ENCODE measurements at regions not wholly inside any gene's neighbourhood (a gene's known extent, or its start where the extent isn't known, plus 50 kb on each side); places are given as distances from the start of the nearest gene placed in this dataset.
"Not testable (repeated sequence)": the region's sequence is repeated elsewhere in the genome, so short reads cannot be mapped to it uniquely, and the experiment has no call there.

DNA sequence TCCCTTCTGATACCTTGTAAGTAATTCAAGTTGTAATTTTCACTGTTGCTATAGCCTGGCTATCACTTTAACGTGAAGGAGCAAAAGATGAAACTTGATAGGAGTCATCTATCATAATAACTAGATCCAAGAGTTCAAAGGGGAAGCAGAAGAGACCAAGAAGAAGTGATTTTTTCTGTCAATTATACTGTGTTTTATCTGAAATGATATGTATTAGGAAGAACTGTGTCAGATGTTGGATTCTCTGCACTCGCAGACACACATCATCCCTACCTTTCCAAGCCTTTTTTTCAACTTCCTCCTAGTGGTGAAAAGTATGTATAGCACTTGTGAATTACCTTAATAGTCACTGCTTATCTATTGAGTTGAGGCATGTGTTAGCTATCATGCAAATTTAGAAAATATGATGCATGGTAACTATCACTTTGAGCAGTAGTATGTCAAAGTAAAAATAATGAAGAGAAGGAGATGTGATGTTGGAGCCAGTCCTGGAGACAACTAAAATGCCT is 864.2 kb downstream of the PRIM2 start:
- not testable (repeated sequence) for H3K27me3 ChIP-seq (ENCODE audit: control insufficient read depth, insufficient read depth, low read length); DNase-seq; H3K36me3 ChIP-seq (replicated peaks; ENCODE audit: control insufficient read depth, insufficient read depth, low read length); H3K4me3 ChIP-seq (ENCODE audit: insufficient read depth, low read depth, low read length)

- DNase-seq; H3K27me3 ChIP-seq (ENCODE audit: control insufficient read depth, insufficient read depth, low read length); H3K4me3 ChIP-seq (ENCODE audit: insufficient read depth, low read depth, low read length); H3K36me3 ChIP-seq (replicated peaks; ENCODE audit: control insufficient read depth, insufficient read depth, low read length): not testable (repeated sequence)
Observed at GRCh38 chr6:58185300-58185699, 867.9 kb downstream of the PRIM2 start.

DNA sequence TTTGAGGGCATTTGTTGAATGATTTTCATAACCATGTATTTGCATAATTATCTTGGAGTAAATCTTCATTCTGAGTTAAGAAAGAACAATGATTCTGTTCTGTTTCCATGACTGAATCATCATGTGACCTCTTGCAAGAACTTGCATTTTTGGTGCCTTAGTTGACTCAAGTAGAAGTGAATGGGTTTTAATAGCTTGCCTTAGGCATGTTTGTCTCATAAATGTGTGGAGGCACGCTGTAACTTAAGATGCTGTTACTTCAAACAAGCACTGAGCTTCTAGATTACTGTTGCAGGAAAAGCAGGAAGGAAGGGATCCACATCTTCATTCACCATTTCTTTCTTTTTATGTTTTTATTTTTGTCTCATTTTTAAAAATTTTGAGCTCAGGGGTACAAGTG is 875.8 kb downstream of the PRIM2 start:
- not testable (repeated sequence) for DNase-seq; H3K36me3 ChIP-seq (replicated peaks; ENCODE audit: control insufficient read depth, insufficient read depth, low read length); H3K27me3 ChIP-seq (ENCODE audit: control insufficient read depth, insufficient read depth, low read length); H3K4me3 ChIP-seq (ENCODE audit: insufficient read depth, low read depth, low read length)

DNA sequence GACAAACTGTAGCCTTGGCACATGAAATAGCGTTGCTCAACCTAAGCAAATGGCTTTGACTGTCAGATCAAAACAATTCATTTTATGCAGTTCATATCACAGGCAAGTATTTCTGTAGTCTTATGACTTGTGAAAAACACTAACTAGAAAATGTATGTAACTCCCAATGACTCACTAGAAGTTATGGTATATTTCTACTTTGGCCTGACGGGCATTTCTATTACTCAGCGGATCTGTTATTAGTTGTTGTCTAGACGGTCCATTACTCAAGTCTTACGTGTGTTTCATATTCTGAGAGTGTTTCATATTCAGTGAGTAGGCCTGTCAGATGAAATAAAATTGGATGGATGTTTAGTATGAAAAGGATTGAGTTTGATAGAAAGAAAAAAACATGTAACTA is 880.9 kb downstream of the PRIM2 start:
- no peak overlapping the region for H3K4me3 ChIP-seq (ENCODE audit: insufficient read depth, low read depth, low read length)
- no peak for DNase-seq
- H3K27me3 ChIP-seq (ENCODE audit: control insufficient read depth, insufficient read depth, low read length) = no peaks in the 10 kb centered on the region

GRCh38 chr6:58237124-58237523 is 919.7 kb downstream of the PRIM2 start:
- H3K27me3 ChIP-seq (ENCODE audit: control insufficient read depth, insufficient read depth, low read length); DNase-seq; H3K4me3 ChIP-seq (ENCODE audit: insufficient read depth, low read depth, low read length); H3K36me3 ChIP-seq (replicated peaks; ENCODE audit: control insufficient read depth, insufficient read depth, low read length): not testable (repeated sequence)

More for the DNA sequence above, 880.9 kb downstream of the PRIM2 start:
- H3K36me3 ChIP-seq (replicated peaks; ENCODE audit: control insufficient read depth, insufficient read depth, low read length) = no peaks in the 10 kb centered on the region

DNA sequence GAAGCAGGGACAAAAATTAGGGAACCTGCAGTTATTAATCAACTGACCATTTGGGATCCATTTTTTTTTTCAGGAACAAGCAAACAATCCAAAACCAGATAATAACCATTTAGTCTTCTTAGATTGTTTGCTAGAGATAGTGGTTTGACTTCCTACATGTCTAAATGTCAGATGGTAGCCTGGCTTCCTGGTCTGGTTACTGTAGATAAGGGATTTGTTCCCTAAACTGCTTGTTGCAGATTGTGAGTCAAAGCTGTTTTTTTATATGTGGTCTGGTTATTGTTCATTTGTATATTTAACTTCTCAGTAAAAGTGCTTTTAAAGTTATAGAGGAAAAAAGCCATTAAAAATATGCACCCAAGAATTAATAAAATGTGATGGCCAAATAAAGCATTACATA is 921.0 kb downstream of the PRIM2 start:
- not testable (repeated sequence) for H3K36me3 ChIP-seq (replicated peaks; ENCODE audit: control insufficient read depth, insufficient read depth, low read length)

DNA sequence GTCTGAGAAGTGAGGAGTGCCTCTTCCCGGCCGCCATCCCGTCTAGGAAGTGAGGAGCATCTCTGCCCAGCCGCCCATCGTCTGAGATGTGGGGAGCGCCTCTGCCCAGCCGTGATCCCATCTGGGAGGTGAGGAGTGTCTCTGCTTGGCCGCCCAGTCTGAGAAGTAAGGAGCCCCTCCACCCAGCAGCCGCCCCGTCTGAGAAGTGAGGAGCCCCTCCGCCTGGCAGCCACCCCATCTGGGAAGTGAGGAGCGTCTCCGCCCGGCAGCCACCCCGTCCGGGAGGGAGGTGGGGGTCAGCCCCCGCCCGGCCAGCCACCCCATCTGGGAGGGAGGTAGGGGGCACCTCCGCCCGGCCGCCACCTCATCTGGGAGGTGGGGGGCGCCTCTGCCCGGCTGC is 940.2 kb downstream of the PRIM2 start:
- not testable (repeated sequence) for DNase-seq; H3K4me3 ChIP-seq (ENCODE audit: insufficient read depth, low read depth, low read length); H3K27me3 ChIP-seq (ENCODE audit: control insufficient read depth, insufficient read depth, low read length); H3K36me3 ChIP-seq (replicated peaks; ENCODE audit: control insufficient read depth, insufficient read depth, low read length)

More for the DNA sequence above, 921.0 kb downstream of the PRIM2 start:
- H3K27me3 ChIP-seq (ENCODE audit: control insufficient read depth, insufficient read depth, low read length); H3K4me3 ChIP-seq (ENCODE audit: insufficient read depth, low read depth, low read length); DNase-seq: not testable (repeated sequence)

DNA sequence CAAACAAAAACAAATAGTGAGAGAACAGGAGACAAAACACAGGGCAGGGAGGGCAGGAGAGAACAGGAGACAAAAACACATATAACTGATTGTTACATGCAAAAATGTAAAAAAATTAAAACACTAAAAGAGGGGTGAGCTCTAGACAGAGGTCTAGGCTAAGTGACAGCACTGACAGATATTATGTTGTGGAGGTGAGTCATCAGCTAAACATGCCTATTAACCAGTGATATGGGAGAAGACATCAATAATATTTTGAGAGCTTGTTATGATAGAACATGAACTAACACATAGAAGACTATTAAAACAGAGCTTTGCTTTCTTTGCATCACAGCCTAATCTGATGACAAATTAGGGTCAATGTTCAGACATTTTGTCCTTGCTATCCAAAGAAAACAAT is 972.7 kb downstream of the PRIM2 start:
- no peak for DNase-seq
- Histone ChIP-seq H3K4me3 (ENCODE audit: insufficient read depth, low read depth, low read length) (no peak overlapping the region), H3K27me3 (ENCODE audit: control insufficient read depth, insufficient read depth, low read length) (no peaks in the 10 kb centered on the region), H3K36me3 (replicated peaks; ENCODE audit: control insufficient read depth, insufficient read depth, low read length) (no peaks in the 10 kb centered on the region)

- H3K27me3 ChIP-seq (ENCODE audit: control insufficient read depth, insufficient read depth, low read length); DNase-seq; H3K36me3 ChIP-seq (replicated peaks; ENCODE audit: control insufficient read depth, insufficient read depth, low read length); H3K4me3 ChIP-seq (ENCODE audit: insufficient read depth, low read depth, low read length): not testable (repeated sequence)
Observed at GRCh38 chr6:58291319-58291718, 973.9 kb downstream of the PRIM2 start.

DNA sequence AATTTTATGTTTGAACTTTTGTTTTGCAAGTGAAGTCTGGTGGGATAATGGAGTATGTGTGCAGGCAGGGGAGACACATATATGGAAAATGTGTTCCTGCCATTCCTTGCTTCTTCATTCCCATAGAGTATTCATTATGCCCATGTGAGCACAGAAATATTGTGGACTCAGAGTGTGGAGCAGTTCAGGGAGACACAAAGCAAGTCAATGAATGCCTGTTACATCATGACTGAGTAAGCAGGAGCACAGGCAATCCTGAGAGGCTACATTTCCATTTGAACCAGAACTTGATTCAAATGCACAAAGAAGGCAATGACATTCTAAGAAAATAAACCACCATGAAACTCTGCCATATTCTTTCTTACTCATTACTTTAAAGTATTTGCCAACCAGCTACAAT is 990.5 kb downstream of the PRIM2 start:
- not testable (repeated sequence) for H3K4me3 ChIP-seq (ENCODE audit: insufficient read depth, low read depth, low read length); DNase-seq; H3K36me3 ChIP-seq (replicated peaks; ENCODE audit: control insufficient read depth, insufficient read depth, low read length); H3K27me3 ChIP-seq (ENCODE audit: control insufficient read depth, insufficient read depth, low read length)

DNA sequence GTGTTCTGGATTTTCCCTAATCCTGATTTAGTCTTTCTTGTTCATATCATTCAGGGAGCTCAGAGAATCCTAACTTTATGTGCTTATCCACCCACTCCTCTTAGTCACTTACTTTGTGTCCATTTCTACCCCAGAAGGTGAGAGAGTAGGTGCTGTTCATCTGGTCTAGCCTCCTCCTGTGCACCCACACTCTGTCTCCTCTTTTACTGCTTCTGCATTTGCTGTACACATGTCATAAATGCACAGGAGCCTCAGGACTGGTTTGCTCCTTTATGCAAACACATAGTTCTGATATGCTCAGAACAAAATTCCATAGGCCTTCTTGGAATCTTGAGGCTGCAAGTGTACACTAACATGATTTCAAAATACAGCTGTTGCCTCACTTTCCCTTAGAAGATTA is 1014.7 kb downstream of the PRIM2 start:
- not testable (repeated sequence) for H3K4me3 ChIP-seq (ENCODE audit: insufficient read depth, low read depth, low read length); DNase-seq; H3K27me3 ChIP-seq (ENCODE audit: control insufficient read depth, insufficient read depth, low read length); H3K36me3 ChIP-seq (replicated peaks; ENCODE audit: control insufficient read depth, insufficient read depth, low read length)

- not testable (repeated sequence) for H3K27me3 ChIP-seq (ENCODE audit: control insufficient read depth, insufficient read depth, low read length); DNase-seq; H3K36me3 ChIP-seq (replicated peaks; ENCODE audit: control insufficient read depth, insufficient read depth, low read length); H3K4me3 ChIP-seq (ENCODE audit: insufficient read depth, low read depth, low read length)
Observed at GRCh38 chr6:58342287-58342686, 1024.9 kb downstream of the PRIM2 start.

GRCh38 chr6:58347534-58347933 is 1030.1 kb downstream of the PRIM2 start:
- not testable (repeated sequence) for H3K27me3 ChIP-seq (ENCODE audit: control insufficient read depth, insufficient read depth, low read length); H3K4me3 ChIP-seq (ENCODE audit: insufficient read depth, low read depth, low read length); DNase-seq; H3K36me3 ChIP-seq (replicated peaks; ENCODE audit: control insufficient read depth, insufficient read depth, low read length)

- H3K27me3 ChIP-seq (ENCODE audit: control insufficient read depth, insufficient read depth, low read length); H3K36me3 ChIP-seq (replicated peaks; ENCODE audit: control insufficient read depth, insufficient read depth, low read length); H3K4me3 ChIP-seq (ENCODE audit: insufficient read depth, low read depth, low read length); DNase-seq: not testable (repeated sequence)
Observed at GRCh38 chr6:58351619-58352018, 1034.2 kb downstream of the PRIM2 start.

DNA sequence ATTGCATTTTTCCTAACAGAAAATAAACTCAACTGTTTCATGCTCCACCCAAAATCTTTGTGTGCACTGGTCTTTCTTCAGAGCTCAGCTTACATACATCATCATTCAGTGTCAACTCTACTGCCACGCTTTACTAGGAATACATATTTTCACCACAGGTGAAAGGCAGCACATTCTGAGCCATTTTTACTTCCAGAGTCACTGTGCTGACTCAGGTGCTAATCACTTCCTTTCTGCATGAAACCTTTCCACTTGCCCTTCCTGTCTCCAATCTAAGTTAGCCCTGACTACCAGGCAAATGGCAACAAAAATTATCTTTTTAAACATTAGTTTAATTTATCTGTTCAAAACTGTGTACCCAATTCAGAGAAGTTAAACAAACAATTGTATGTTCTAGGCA is 1041.0 kb downstream of the PRIM2 start:
- not testable (repeated sequence) for DNase-seq; H3K36me3 ChIP-seq (replicated peaks; ENCODE audit: control insufficient read depth, insufficient read depth, low read length); H3K4me3 ChIP-seq (ENCODE audit: insufficient read depth, low read depth, low read length); H3K27me3 ChIP-seq (ENCODE audit: control insufficient read depth, insufficient read depth, low read length)

DNA sequence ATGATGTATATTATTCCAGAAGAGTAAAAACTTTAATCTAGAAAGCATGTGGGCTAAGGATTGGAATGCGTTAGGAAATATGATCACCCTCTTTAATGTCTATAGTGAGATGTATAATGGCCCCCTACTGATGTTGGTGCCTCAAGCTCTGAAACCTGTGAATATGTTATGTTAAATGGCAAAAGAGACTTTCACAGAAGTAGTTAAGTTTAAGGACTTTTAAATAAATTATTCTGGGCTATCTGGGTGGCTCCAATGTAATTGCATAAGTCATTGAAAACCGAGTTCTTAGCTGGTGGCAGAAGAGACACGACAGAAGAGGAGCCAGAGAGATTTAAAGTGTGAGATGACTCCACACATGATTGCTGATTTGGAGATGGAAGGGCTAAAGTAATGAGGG is 1048.4 kb downstream of the PRIM2 start:
- not testable (repeated sequence) for H3K4me3 ChIP-seq (ENCODE audit: insufficient read depth, low read depth, low read length); DNase-seq; H3K27me3 ChIP-seq (ENCODE audit: control insufficient read depth, insufficient read depth, low read length); H3K36me3 ChIP-seq (replicated peaks; ENCODE audit: control insufficient read depth, insufficient read depth, low read length)

All from H7 (cell line).